HG03342 (cell line): ENCODE measurements at regions not wholly inside any gene's neighbourhood (a gene's known extent, or its start where the extent isn't known, plus 50 kb on each side); places are given as distances from the start of the nearest gene placed in this dataset.
A peak's percentile ranks its signal among the peaks of the same experiment; 100 is the strongest.
"Not testable (repeated sequence)": the region's sequence is repeated elsewhere in the genome, so short reads cannot be mapped to it uniquely, and the experiment has no call there.

Experiments used
- ATAC-seq: cut with Tn5 transposase; IDR thresholded peaks from one replicate; pipeline ENCODE4 v1.9.1; 2021; ENCODE audit warnings: mild to moderate bottlenecking, moderate library complexity; ENCODE audit not compliant: unreplicated experiment

GRCh38 chr2:13660231-13660630 is 943.5 kb downstream of the TRIB2 start:
- ATAC-seq = no peak

- no peak for ATAC-seq
Observed at GRCh38 chr2:13662055-13662454, 945.3 kb downstream of the TRIB2 start.

GRCh38 chr2:13666582-13667414 is 950.1 kb downstream of the TRIB2 start:
- peak; percentile 83 for ATAC-seq

GRCh38 chr2:13667415-13667757 is 950.6 kb downstream of the TRIB2 start:
- peak; percentile 8 for ATAC-seq

GRCh38 chr2:13669607-13670006 is 952.9 kb downstream of the TRIB2 start:
- ATAC-seq = no peak

GRCh38 chr2:13673821-13674220 is 957.1 kb downstream of the TRIB2 start:
- ATAC-seq = not testable (repeated sequence)

- no peak for ATAC-seq
Observed at GRCh38 chr2:13676269-13676668, 956.2 kb upstream of the LRATD1 start.

GRCh38 chr2:13681936-13682335 is 950.6 kb upstream of the LRATD1 start:
- no peak for ATAC-seq

- ATAC-seq = no peak
Observed at GRCh38 chr2:13682540-13683272, 949.8 kb upstream of the LRATD1 start.

- ATAC-seq = peak; percentile 78
Observed at GRCh38 chr2:13686262-13686661, 946.3 kb upstream of the LRATD1 start.

- no peak for ATAC-seq
Observed at GRCh38 chr2:13694673-13695072, 937.8 kb upstream of the LRATD1 start.

GRCh38 chr2:13696601-13697000 is 935.9 kb upstream of the LRATD1 start:
- ATAC-seq = no peak

GRCh38 chr2:13698847-13699246 is 933.7 kb upstream of the LRATD1 start:
- ATAC-seq = no peak

GRCh38 chr2:13699939-13700338 is 932.6 kb upstream of the LRATD1 start:
- ATAC-seq = not testable (repeated sequence)

GRCh38 chr2:13711154-13711553 is 921.4 kb upstream of the LRATD1 start:
- no peak for ATAC-seq

- ATAC-seq = no peak
Observed at GRCh38 chr2:13714466-13714865, 918.1 kb upstream of the LRATD1 start.

GRCh38 chr2:13725945-13726344 is 906.6 kb upstream of the LRATD1 start:
- ATAC-seq = no peak

- no peak for ATAC-seq
Observed at GRCh38 chr2:13745330-13745729, 887.2 kb upstream of the LRATD1 start.

GRCh38 chr2:13751955-13752354 is 880.6 kb upstream of the LRATD1 start:
- no peak for ATAC-seq

- no peak for ATAC-seq
Observed at GRCh38 chr2:13758412-13758811, 874.1 kb upstream of the LRATD1 start.

GRCh38 chr2:13768274-13768673 is 864.2 kb upstream of the LRATD1 start:
- no peak for ATAC-seq

- ATAC-seq = no peak
Observed at GRCh38 chr2:13770279-13770678, 862.2 kb upstream of the LRATD1 start.
